ENCODE measurements at regions not wholly inside any gene's neighbourhood (a gene's known extent, or its start where the extent isn't known, plus 50 kb on each side); places are given as distances from the start of the nearest gene placed in this dataset.

GRCh38 chr4:123340381-123340701, 56.3 kb upstream of the SPRY1 start:
- Histone ChIP-seq H3K27me3 (ENCODE audit: control insufficient read depth in 2 of 2, insufficient read depth in 2 of 2, low read length in 2 of 2) (no peaks in the 10 kb centered on the region), H3K27ac (ENCODE audit: low read depth in 1 of 2, low read length in 2 of 2) (peak overlapping the region in 1 of 2 donors; percentile 42), H3K4me3 (replicated peaks in 1 of 3; ENCODE audit: low read depth in 2 of 3, low read length in 3 of 3) (no peak overlapping the region), H3K4me2 (replicated peaks; ENCODE audit: extremely low read depth, low read length, poor library complexity, severe bottlenecking) (no peak overlapping the region), H3K9ac (ENCODE audit: insufficient read depth, low read length, poor library complexity, severe bottlenecking) (no peak overlapping the region), H3K4me1 (ENCODE audit: control insufficient read depth in 1 of 2, insufficient read depth in 2 of 2, low read length in 2 of 2) (peaks cover 16 to 50% of the 10 kb centered on the region in 2 donors), H3K79me2 (ENCODE audit: insufficient read depth, low read length) (no peaks in the 10 kb centered on the region), H3K36me3 (replicated peaks in 1 of 2; ENCODE audit: control insufficient read depth in 1 of 2, insufficient read depth in 2 of 2, low read length in 2 of 2) (no peaks in the 10 kb centered on the region), H2AFZ (ENCODE audit: insufficient read depth, low read depth, low read length, poor library complexity, severe bottlenecking) (no peak overlapping the region), H3K9me3 (replicated peaks in 1 of 2; ENCODE audit: control insufficient read depth in 1 of 2, insufficient read depth in 1 of 2, low read length in 2 of 2) (peaks cover 0 to 8% of the 10 kb centered on the region in 2 donors), H4K20me1 (ENCODE audit: insufficient read depth, low read length) (no peaks in the 10 kb centered on the region)
- peak; percentile 67 to 82 (median 76) for DNase-seq
- 58% methylated on average over 5 of the region's 7 CpGs for WGBS (ENCODE audit: insufficient coverage)
- Mint-ChIP-seq H3K4me3 (no peak overlapping the region), H3K36me3 (no peaks in the 10 kb centered on the region), H3K27me3 (ENCODE audit: low read depth in 3 of 3) (peaks cover 2 to 3% (median 2%) of the 10 kb centered on the region in 3 donors), H3K9me3 (peaks cover 3 to 10% (median 4%) of the 10 kb centered on the region in 7 donors), H3K27ac (peak overlapping the region; percentile 32 to 95 (median 90)), H3K4me1 (peaks cover 45% of the 10 kb centered on the region)
- intact Hi-C loops (cut with micrococcal nuclease), result no loop called here
- TF ChIP-seq CTCF (IDR thresholded peaks at IDR 0.05), result no peak

GRCh38 chr4:123342498-123342897, 54.1 kb upstream of the SPRY1 start:
- Histone ChIP-seq H3K4me3 (replicated peaks in 1 of 3; ENCODE audit: low read depth in 2 of 3, low read length in 3 of 3) (no peak overlapping the region), H3K79me2 (ENCODE audit: insufficient read depth, low read length) (no peaks in the 10 kb centered on the region), H3K36me3 (replicated peaks in 1 of 2; ENCODE audit: control insufficient read depth in 1 of 2, insufficient read depth in 2 of 2, low read length in 2 of 2) (no peaks in the 10 kb centered on the region), H4K20me1 (ENCODE audit: insufficient read depth, low read length) (no peaks in the 10 kb centered on the region), H3K27me3 (ENCODE audit: control insufficient read depth in 2 of 2, insufficient read depth in 2 of 2, low read length in 2 of 2) (no peaks in the 10 kb centered on the region), H3K4me2 (replicated peaks; ENCODE audit: extremely low read depth, low read length, poor library complexity, severe bottlenecking) (no peak overlapping the region), H3K9ac (ENCODE audit: insufficient read depth, low read length, poor library complexity, severe bottlenecking) (no peak overlapping the region), H2AFZ (ENCODE audit: insufficient read depth, low read depth, low read length, poor library complexity, severe bottlenecking) (no peak overlapping the region), H3K27ac (ENCODE audit: low read depth in 1 of 2, low read length in 2 of 2) (no peak overlapping the region), H3K4me1 (ENCODE audit: control insufficient read depth in 1 of 2, insufficient read depth in 2 of 2, low read length in 2 of 2) (peaks cover 16 to 43% of the 10 kb centered on the region in 2 donors), H3K9me3 (replicated peaks in 1 of 2; ENCODE audit: control insufficient read depth in 1 of 2, insufficient read depth in 1 of 2, low read length in 2 of 2) (no peaks in the 10 kb centered on the region)
- Mint-ChIP-seq H3K4me1 (peaks cover 35% of the 10 kb centered on the region), H3K4me3 (no peak overlapping the region), H3K36me3 (no peaks in the 10 kb centered on the region), H3K27ac (peak overlapping the region in 1 of 7 donors; percentile 40), H3K27me3 (ENCODE audit: low read depth in 3 of 3) (peaks cover 0 to 3% (median 2%) of the 10 kb centered on the region in 3 donors), H3K9me3 (peaks cover 0 to 4% (median 0%) of the 10 kb centered on the region in 7 donors)
- no peak for TF ChIP-seq CTCF (IDR thresholded peaks at IDR 0.05)
- no peak for DNase-seq
- no CpG with 5 or more reads among the region's 2 CpGs for WGBS (ENCODE audit: insufficient coverage)
- intact Hi-C loops (cut with micrococcal nuclease), result no loop called here
